HG03432 (cell line): ENCODE measurements at regions not wholly inside any gene's neighbourhood (a gene's known extent, or its start where the extent isn't known, plus 50 kb on each side); places are given as distances from the start of the nearest gene placed in this dataset.
A peak's percentile ranks its signal among the peaks of the same experiment; 100 is the strongest.

ENCODE experiments used
- ATAC-seq: cut with Tn5 transposase; IDR thresholded peaks from one replicate; pipeline ENCODE4 v1.9.1; 2021; ENCODE audit warnings: mild to moderate bottlenecking, moderate library complexity; ENCODE audit not compliant: unreplicated experiment

GRCh38 chr11:26219183-26220117 lies 112.5 kb upstream of the ANO3 start:
- ATAC-seq, result no peak

- ATAC-seq, result no peak
These were observed 106.3 kb upstream of the ANO3 start for GRCh38 chr11:26225646-26226045.

GRCh38 chr11:26227301-26227746 lies 104.6 kb upstream of the ANO3 start:
- peak; percentile 81 for ATAC-seq

GRCh38 chr11:26227883-26228502 lies 103.9 kb upstream of the ANO3 start:
- no peak for ATAC-seq

- no peak for ATAC-seq
These were observed 103.2 kb upstream of the ANO3 start for GRCh38 chr11:26228778-26229177.

- ATAC-seq, result no peak
These were observed 102.7 kb upstream of the ANO3 start for GRCh38 chr11:26229257-26229656.

DNA sequence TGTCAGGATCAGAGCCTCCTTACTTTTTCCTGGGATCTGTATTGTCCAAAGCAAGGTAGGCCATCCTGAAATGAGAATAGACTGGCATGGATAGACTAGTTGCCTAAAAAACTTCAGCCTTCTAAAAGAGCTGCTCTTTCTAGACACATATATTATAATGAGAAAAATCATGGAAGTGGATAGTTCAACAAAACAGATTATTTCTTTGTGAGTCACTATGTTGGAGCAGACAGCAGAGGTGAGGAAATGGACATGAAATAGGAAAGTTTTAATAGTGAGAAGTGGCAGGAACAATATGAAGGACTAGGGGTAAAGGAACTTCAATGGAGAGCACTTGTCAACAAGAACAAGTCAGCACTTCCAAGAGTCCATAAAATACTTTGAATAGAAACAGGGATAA lies 101.9 kb upstream of the ANO3 start:
- ATAC-seq, result no peak

GRCh38 chr11:26231252-26231661 lies 100.7 kb upstream of the ANO3 start:
- peak; percentile 53 for ATAC-seq

GRCh38 chr11:26234451-26234850 lies 97.5 kb upstream of the ANO3 start:
- ATAC-seq, result no peak

DNA sequence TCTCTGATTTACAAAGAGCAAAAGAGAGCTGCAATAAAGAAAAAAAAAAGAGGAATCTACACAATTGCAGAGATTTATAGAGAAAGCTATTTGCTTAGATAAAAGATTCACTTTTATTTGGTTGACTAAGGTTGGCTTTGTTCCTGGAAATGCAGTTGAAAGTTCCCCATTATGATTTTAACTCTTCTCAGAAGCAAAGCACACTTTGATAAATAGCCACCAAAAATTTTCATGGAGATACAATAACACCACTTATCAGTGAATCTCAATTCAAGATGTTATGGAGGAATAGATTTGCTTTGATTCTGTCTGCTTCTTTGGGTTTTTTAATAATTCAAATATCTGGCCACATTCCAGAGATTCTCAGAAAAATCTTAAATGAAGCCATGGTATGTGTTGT lies 88.5 kb upstream of the ANO3 start:
- ATAC-seq, result no peak

DNA sequence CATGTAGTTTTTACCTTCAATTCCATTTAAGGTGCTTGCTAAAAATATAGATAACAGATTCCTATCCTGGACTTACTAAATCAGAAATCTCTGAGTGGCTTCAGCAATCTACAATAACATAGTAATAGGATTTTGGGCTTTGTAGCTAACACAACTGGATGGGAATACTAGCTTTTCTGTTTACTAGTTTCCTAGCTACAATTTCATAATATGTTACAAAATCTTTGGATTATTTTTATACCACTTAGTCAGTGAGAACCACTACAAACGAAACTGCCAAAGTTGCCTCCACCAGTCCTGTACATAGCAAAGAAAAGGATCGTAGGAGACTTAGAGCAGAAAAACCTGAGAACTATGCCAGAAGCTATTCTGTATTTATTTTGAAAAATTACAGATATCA lies 87.7 kb upstream of the ANO3 start:
- ATAC-seq, result no peak

GRCh38 chr11:26245046-26245445 lies 86.9 kb upstream of the ANO3 start:
- no peak for ATAC-seq

DNA sequence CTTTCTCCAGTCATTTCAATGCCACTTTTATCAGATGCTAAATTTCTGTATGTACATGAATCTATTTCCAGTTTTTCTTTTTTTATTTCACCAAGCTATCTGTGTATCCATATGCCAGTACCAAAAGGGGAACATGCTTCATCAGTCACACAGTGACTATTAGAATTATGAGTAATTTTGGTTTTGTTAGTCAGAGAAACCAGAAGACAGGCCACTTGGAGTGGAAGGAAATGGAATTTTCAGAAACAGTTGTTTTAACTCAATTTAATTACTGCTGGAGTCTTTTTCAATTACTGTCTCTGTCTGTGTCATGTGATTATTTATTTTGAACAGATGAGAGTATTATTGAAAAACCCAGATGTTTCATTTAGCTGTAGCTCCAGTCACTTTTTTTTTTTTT lies 84.6 kb upstream of the ANO3 start:
- no peak for ATAC-seq

GRCh38 chr11:26248661-26249060 lies 83.3 kb upstream of the ANO3 start:
- ATAC-seq, result no peak

DNA sequence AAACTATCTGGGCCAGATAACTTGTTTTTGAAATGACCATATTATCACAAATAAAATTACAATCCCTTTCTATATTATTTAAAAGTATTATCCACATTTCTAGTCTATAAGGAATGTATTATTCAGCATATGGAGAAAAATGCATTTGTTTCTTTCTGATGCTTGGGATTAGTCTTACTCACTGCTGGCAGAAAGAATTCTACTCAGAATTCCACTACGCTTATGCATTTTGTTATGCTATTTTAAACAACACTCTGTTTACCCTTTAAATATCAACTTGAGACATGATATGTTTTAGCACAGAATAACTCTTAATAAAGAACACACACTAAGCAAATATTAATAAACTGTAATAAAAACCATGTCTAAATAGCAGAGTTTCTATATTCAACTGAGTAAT lies 77.6 kb upstream of the ANO3 start:
- no peak for ATAC-seq

GRCh38 chr11:26263769-26264168 lies 68.2 kb upstream of the ANO3 start:
- no peak for ATAC-seq

DNA sequence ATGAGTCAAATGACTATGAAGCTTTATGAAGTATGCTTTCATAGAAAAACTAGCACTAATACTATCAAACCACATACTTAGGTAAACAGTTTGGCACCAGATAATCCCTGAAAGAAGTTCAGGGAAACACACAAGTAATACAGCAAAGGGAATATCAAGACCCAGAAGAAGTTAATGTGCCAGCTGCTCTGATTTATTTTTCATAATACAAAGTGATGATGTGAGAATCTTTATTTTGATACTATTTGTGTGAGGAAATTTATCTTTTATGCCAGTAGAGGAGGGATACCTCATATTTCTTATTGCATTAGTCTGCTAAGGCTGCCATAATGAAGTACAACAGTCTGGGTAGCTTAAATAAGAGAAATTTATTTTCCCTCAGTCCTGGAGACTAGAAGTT lies 67.7 kb upstream of the ANO3 start:
- no peak for ATAC-seq

DNA sequence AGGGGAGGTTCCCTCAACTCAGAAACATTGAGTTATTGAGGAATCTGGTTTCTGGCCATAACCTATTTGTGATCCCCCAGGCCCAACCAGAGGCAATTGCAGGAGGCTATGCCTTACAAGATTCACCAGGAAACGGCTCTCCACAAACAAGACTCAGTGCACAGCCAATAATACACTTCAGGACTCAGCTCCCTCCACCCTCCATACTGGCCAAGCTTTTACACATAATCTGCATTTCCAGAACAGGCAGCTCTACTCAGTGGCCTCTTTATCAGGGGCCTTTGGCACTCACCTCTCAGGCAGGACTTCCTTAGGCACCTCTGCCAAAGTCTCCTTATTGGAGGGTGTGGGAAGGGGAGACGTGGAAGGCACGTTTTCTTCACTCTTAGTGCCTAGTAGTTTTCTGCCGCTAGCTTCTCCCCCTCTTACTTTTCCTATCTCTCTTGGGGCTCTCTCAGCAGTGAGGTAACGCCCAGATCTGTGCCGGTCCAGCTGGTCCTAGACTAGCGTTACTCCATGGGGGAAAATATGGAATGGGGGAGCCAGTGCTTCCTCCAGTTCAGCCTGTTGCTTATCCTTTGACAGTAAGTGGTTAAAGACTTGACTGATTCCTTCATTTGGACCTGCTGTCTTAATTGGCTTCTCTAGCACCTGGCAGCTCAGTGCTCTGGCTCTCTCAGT lies 62.8 kb upstream of the ANO3 start:
- ATAC-seq, result no peak

DNA sequence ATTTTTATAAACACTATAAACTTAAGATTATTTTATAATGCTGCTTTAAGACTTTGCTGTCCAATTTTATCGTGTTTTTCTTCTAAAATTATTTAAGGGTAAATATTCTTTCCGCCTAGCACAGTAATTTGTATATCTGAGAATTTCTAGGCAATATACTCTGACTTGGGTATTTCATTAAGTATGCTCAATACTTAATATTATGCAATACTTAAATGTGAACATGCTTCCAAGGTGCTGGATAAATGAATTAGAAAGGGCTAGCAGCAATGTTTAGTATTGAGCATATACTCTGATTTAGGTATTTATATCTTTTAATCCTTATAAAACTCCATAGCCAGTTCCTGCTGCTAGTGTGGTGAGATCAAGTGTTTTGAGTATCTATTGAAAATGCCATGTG lies 60.3 kb upstream of the ANO3 start:
- no peak for ATAC-seq

- ATAC-seq, result peak; percentile 93
These were observed 55.0 kb upstream of the ANO3 start for GRCh38 chr11:26276798-26277424.

DNA sequence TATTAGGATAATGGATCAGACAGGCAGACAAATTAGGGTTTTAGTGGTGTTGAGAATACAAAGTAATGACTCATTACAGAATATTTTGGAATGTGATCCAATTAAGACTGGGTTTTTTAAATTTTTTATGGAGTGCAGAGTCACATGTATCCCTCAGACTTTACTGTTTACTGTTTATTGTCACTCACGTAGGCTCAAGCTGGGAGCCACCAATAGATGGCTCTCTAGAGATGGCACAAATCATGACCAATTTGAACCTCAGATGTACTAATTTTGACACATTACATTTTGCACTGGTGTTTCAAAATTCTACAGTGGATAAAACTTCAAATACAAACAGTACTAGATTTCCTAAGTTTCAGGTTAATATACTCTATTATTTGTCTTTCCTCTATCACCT lies 53.6 kb upstream of the ANO3 start:
- no peak for ATAC-seq
